ENCODE measurements at regions not wholly inside any gene's neighbourhood (a gene's known extent, or its start where the extent isn't known, plus 50 kb on each side); places are given as distances from the start of the nearest gene placed in this dataset.
"Not testable (repeated sequence)": the region's sequence is repeated elsewhere in the genome, so short reads cannot be mapped to it uniquely, and the experiment has no call there.

- DNase-seq (ENCODE audit: low read depth in 4 of 4, low spot score in 3 of 4), result not testable (repeated sequence)
These were observed 52.6 kb upstream of the KIF26B start for GRCh38 chr1:245102149-245102548.

GRCh38 chr1:245099401-245099800, 55.4 kb upstream of the KIF26B start:
- no peak for DNase-seq (ENCODE audit: low read depth in 4 of 4, low spot score in 3 of 4)

GRCh38 chr1:245098924-245099323, 55.9 kb upstream of the KIF26B start:
- DNase-seq (ENCODE audit: low read depth in 4 of 4, low spot score in 3 of 4), result no peak

DNA sequence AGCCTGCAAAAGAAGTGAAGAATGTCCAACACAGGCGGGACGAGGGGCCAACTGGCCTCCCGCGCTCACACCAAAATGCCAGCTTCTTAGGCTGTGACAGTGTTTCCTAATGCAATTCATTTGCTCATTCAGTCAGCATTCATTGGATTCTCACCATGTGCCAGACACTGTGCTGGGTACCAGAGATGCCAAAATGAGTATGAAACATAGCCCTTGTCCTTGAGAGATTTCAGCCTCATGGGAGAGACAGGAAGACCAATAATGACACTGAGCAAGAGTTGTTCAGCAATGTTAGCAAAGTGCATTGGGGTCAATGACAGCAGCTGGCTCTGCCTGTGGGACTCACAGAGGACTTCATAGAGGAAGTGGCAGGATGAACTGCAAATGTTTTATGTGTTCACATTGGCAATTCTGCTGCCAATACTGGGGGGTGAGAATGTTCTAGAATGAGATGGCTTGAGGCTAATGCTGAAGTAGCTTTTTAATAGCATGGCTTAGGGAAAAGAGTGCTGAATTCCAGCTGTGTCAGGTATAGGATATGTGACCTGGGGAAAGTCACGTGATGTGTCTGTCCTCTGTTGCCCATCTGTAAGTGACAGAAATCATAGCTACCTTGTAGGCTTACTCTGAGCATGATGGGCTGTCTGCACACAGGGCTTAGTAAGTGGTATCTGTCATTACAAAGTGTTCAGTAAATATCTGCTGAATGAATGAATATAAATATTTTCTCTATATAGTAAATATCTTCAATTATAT, 58.3 kb upstream of the KIF26B start:
- DNase-seq (ENCODE audit: low read depth in 4 of 4, low spot score in 3 of 4), result no peak

- no peak for DNase-seq (ENCODE audit: low read depth in 4 of 4, low spot score in 3 of 4)
These were observed 58.9 kb upstream of the KIF26B start for GRCh38 chr1:245095903-245096302.

DNA sequence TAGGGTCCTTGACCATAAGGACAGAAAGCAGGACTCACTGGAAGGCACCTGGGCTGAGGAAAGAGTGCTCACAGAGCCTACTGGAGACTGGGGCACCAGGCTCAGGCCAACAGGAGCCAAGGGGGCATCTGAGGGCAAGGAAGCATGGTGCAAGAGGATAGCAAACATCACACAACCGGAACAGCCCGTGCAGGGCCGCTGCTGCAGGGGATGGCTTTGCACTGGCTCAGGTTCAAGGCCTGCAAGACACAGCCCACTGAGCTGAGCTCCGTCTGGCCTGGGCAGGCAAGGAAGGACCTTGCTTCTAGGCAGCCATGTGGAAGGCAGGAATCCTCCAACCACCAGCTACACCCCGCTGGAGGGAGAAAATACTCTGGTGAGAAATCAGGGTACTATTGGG, 59.8 kb upstream of the KIF26B start:
- DNase-seq (ENCODE audit: low read depth in 4 of 4, low spot score in 3 of 4), result no peak

DNA sequence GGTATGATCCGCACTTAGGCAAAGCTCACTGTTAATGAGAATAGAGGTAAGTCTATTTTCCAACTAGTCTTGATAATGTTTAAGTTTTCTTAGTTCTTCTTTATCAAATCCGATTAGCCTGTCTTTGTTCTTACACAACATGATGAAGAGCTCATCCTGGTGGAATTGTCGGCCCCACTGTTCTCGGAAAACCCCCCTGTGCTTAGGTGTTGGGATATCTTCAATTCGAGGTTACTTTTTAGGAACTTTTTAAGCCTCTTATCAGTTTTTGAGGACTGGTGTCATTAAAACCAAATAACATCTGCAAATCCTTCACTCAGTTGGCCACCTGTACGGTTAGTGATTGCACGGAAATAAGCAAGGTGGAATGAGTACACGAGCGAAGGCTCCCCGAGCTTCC, 60.7 kb upstream of the KIF26B start:
- no peak for DNase-seq (ENCODE audit: low read depth in 4 of 4, low spot score in 3 of 4)

DNA sequence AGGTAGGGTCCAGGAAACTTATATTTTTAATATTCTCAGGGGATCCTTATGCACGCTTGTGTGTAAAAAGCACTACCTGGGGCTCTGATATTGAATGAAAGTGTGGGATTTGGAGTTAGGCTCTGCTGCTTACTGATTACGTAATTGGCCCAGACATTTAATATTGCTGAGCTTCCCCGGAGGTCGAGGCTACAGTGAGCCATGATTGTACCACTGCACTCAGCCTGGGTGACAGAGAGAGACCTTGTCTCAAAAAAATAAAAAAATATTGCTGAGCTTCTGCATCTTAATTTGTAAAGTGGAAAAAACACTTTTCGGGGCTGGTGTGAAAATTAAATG, 62.2 kb upstream of the KIF26B start:
- no peak for DNase-seq (ENCODE audit: low read depth in 4 of 4, low spot score in 3 of 4)

- no peak for DNase-seq (ENCODE audit: low read depth in 4 of 4, low spot score in 3 of 4)
These were observed 62.8 kb upstream of the KIF26B start for GRCh38 chr1:245091818-245092637.

GRCh38 chr1:245091171-245091621, 63.6 kb upstream of the KIF26B start:
- no peak for DNase-seq (ENCODE audit: low read depth in 4 of 4, low spot score in 3 of 4)

GRCh38 chr1:245090491-245091090, 64.2 kb upstream of the KIF26B start:
- no peak for DNase-seq (ENCODE audit: low read depth in 4 of 4, low spot score in 3 of 4)

DNA sequence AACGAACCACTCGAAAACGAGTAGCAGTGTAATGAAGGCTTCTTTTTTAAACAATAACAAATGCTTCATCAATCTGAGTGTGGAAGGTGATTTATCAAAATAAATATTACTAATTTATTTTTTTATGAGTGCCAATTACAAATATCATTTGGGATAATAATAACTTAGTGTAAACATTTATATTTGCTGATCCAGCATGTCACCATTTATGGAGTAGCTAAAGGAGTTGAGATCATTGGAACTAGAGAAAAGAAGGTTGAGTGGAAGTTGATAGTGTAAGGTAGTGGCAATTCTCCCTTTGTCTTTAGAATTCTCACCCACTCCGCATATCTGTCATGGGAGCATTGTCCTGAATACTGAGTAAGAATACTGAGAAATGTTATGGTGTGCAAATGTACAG, 67.1 kb upstream of the KIF26B start:
- DNase-seq (ENCODE audit: low read depth in 4 of 4, low spot score in 3 of 4), result no peak

- DNase-seq (ENCODE audit: low read depth in 4 of 4, low spot score in 3 of 4), result no peak
These were observed 68.3 kb upstream of the KIF26B start for GRCh38 chr1:245086389-245086969.

GRCh38 chr1:245085508-245086095, 69.2 kb upstream of the KIF26B start:
- DNase-seq (ENCODE audit: low read depth in 4 of 4, low spot score in 3 of 4), result no peak

- DNase-seq (ENCODE audit: low read depth in 4 of 4, low spot score in 3 of 4), result no peak
These were observed 70.2 kb upstream of the KIF26B start for GRCh38 chr1:245084551-245084950.

- peak in 1 of 4 donors; percentile 17 for DNase-seq (ENCODE audit: low read depth in 4 of 4, low spot score in 3 of 4)
These were observed 75.7 kb upstream of the KIF26B start for GRCh38 chr1:245079021-245079609.

- DNase-seq (ENCODE audit: low read depth in 4 of 4, low spot score in 3 of 4), result no peak
These were observed 79.9 kb upstream of the KIF26B start for GRCh38 chr1:245074898-245075297.

- peak in 1 of 4 donors; percentile 19 for DNase-seq (ENCODE audit: low read depth in 4 of 4, low spot score in 3 of 4)
These were observed 80.5 kb upstream of the KIF26B start for GRCh38 chr1:245074232-245074747.

DNA sequence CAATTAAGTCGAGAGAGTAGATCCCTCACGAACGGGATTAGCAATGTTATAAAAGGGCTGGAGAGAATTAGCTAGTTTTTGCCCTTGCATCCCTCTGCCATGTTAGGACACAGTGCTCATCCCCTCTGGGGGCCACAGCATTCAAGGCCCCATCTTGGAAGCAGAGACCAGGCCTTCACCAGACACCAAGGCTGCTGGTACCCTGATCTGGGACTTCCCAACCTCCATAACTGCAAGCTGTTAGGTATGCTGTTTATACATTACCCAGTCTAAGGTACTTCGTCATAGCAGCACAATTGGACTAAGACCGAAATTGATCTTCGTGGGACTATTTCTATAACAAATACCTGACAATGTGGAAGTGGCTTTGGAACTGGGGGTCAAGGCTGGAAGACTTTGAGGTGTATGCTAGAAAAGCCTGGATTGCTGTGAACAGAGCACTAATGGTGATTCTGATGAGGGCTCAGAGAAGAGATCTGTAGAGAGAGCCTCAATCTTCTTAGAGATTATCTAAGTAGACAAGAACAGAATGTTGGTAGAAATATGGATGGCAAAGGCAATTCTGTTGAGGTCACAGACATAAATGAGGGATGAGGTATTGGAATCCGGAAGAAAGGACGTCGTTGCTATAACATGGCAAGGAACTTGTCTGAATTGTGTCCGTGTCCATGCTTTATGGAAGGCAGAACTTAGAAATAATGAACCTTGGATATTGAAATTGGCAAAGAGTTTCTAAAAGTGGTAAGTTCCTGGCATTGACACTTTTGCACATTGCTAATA, 83.8 kb upstream of the KIF26B start:
- DNase-seq (ENCODE audit: low read depth in 4 of 4, low spot score in 3 of 4), result no peak

DNA sequence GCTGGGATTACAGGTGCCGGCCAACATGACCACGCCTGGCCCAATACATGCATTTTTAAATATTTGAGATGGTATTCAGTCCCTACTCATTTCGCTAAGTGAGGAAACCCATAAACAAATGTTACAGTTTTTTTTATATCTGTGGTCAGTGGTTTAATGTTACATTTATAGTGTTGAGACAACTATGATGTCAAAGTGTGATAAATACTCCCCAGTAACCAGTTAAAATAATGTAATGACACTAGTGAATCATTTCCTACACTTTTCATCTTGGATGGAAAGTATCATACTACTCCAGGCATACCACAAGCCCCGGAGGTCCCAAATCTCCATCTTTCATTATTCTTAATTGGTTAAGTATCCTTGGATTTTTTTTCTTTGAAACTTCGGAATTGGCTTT, 87.5 kb upstream of the KIF26B start:
- no peak for DNase-seq (ENCODE audit: low read depth in 4 of 4, low spot score in 3 of 4)
